Testis (tissue), 2 donors: ENCODE measurements at regions not wholly inside any gene's neighbourhood (a gene's known extent, or its start where the extent isn't known, plus 50 kb on each side); places are given as distances from the start of the nearest gene placed in this dataset.

Source experiments
- DNase-seq: peaks from one replicate; pipeline ENCODE4 v3.0.0-alpha.2; 2019
- H3K27ac ChIP-seq, 2 donors: fragments of 200-600 bp; sonication (generic); one replicate each; pipeline ENCODE4 v1.5.1; 2019
- H3K27me3 ChIP-seq: fragments of 200-600 bp; sonication (generic); one replicate; pipeline ENCODE4 v1.5.1; 2019
- H3K36me3 ChIP-seq: fragments of 200-600 bp; sonication (generic); one replicate; pipeline ENCODE4 v1.5.1; 2017; ENCODE audit warnings: low read depth; ENCODE audit errors: missing control alignments
- H3K4me1 ChIP-seq: fragments of 200-600 bp; sonication (generic); one replicate; pipeline ENCODE4 v1.5.1; 2019
- H3K4me3 ChIP-seq, 2 donors: fragments of 200-600 bp; sonication (generic); one replicate each; pipeline ENCODE4 v1.5.1; 2017 to 2019
- H3K9me3 ChIP-seq: fragments of 200-600 bp; sonication (generic); one replicate; pipeline ENCODE4 v1.5.1; 2017
- CTCF ChIP-seq, 3 experiments: fragments of 450-650 bp in 2 of 3; fragments of 200-600 bp in 1 of 3; sonication (generic) in 1 of 3; IDR thresholded peaks; one replicate each; pipeline ENCODE4 v1.5.1; 2016 to 2019; ENCODE audit warnings: antibody characterized with exemption in 3 of 3, mild to moderate bottlenecking in 2 of 3, moderate library complexity in 1 of 3
- POLR2A ChIP-seq: fragments of 450-650 bp; IDR thresholded peaks from one replicate; pipeline ENCODE4 v1.6.1; 2017; ENCODE audit warnings: antibody characterized with exemption, mild to moderate bottlenecking, moderate library complexity
- WGBS, 2 donors: methylation state at CpG; one replicate each; pipeline ENCODE4 v1.1.5; 2018; 5-methylcytosine and 5-hydroxymethylcytosine counted together
- intact Hi-C: fragments of 100-400 bp; cut with DNase I; formaldehyde crosslinking; loops from one replicate; pipeline ENCODE4 v1.15.1; 2023; ENCODE audit warnings: low total_unique reads

GRCh38 chr12:131550121-131550520, 160.8 kb upstream of the SFSWAP start:
- no peaks in the 10 kb centered on the region for H3K27me3 ChIP-seq
- no peak for DNase-seq
- H3K4me1 ChIP-seq, result no peaks in the 10 kb centered on the region
- H3K9me3 ChIP-seq, result no peaks in the 10 kb centered on the region
- no peak overlapping the region for H3K27ac ChIP-seq
- 86 to 90% methylated on average over 5 of the region's 5 CpGs for WGBS, 2 donors
- TF ChIP-seq CTCF (IDR thresholded peaks at IDR 0.05) (no peak), POLR2A (no peak)
- H3K4me3 ChIP-seq, result no peak overlapping the region
- no peaks in the 10 kb centered on the region for H3K36me3 ChIP-seq
- intact Hi-C loops, result no loop called here

- DNase-seq, result no peak
- no peaks in the 10 kb centered on the region for H3K36me3 ChIP-seq
- no peaks in the 10 kb centered on the region for H3K4me1 ChIP-seq
- WGBS, 2 donors, result 93 to 96% methylated on average over 15 of the region's 15 CpGs
- H3K27ac ChIP-seq, result no peak overlapping the region
- H3K4me3 ChIP-seq, result no peak overlapping the region
- no peaks in the 10 kb centered on the region for H3K9me3 ChIP-seq
- intact Hi-C loops, result no loop called here
- TF ChIP-seq POLR2A (no peak), CTCF (IDR thresholded peaks at IDR 0.05) (no peak)
- no peaks in the 10 kb centered on the region for H3K27me3 ChIP-seq
Measured at GRCh38 chr12:131551675-131552491, 159.0 kb upstream of the SFSWAP start.

- WGBS, 2 donors, result 83 to 85% methylated on average over 2 of the region's 2 CpGs
- H3K4me3 ChIP-seq, result no peak overlapping the region
- H3K4me1 ChIP-seq, result no peaks in the 10 kb centered on the region
- H3K27ac ChIP-seq, result no peak overlapping the region
- no peaks in the 10 kb centered on the region for H3K36me3 ChIP-seq
- H3K27me3 ChIP-seq, result no peaks in the 10 kb centered on the region
- intact Hi-C loops, result no loop called here
- DNase-seq, result no peak
- H3K9me3 ChIP-seq, result no peaks in the 10 kb centered on the region
- TF ChIP-seq POLR2A, result no peak
Measured at GRCh38 chr12:131552492-131552863, 158.4 kb upstream of the SFSWAP start.

GRCh38 chr12:131553096-131553777, 157.7 kb upstream of the SFSWAP start:
- no peak for DNase-seq
- Histone ChIP-seq H3K4me3 (no peak overlapping the region), H3K9me3 (no peaks in the 10 kb centered on the region), H3K27me3 (no peaks in the 10 kb centered on the region), H3K4me1 (no peaks in the 10 kb centered on the region), H3K36me3 (no peaks in the 10 kb centered on the region), H3K27ac (no peak overlapping the region)
- intact Hi-C loops, result no loop called here
- 86 to 88% methylated on average over 6 of the region's 6 CpGs for WGBS, 2 donors
- TF ChIP-seq CTCF (IDR thresholded peaks at IDR 0.05) (no peak), POLR2A (no peak)

- intact Hi-C loops, result no loop called here
- TF ChIP-seq POLR2A (no peak), CTCF (IDR thresholded peaks at IDR 0.05) (no peak)
- no peaks in the 10 kb centered on the region for H3K4me1 ChIP-seq
- DNase-seq, result no peak
- no peak overlapping the region for H3K4me3 ChIP-seq
- H3K36me3 ChIP-seq, result no peaks in the 10 kb centered on the region
- 79 to 82% methylated on average over 12 to 18 of the region's 18 CpGs for WGBS, 2 donors
- H3K27me3 ChIP-seq, result no peaks in the 10 kb centered on the region
- H3K27ac ChIP-seq, result no peak overlapping the region
- no peaks in the 10 kb centered on the region for H3K9me3 ChIP-seq
Measured at GRCh38 chr12:131555197-131555846, 155.6 kb upstream of the SFSWAP start.
